H9 (cell line): ENCODE measurements at regions not wholly inside any gene's neighbourhood (a gene's known extent, or its start where the extent isn't known, plus 50 kb on each side); places are given as distances from the start of the nearest gene placed in this dataset.

ENCODE experiments used
- DNase-seq: peaks from one replicate; pipeline ENCODE4 v3.0.0-alpha.2; 2017
- H2AFZ ChIP-seq: one replicate; pipeline ENCODE4 v1.6.1; 2013; ENCODE audit warnings: mild to moderate bottlenecking, low read length, control low read depth, moderate library complexity
- H2AK5ac ChIP-seq: 2 replicates; pipeline ENCODE4 v1.6.1; 2013; ENCODE audit warnings: low read length, control low read depth, mixed read lengths; ENCODE audit not compliant: insufficient read length
- H2BK120ac ChIP-seq: one replicate; pipeline ENCODE4 v1.6.1; 2013; ENCODE audit warnings: low read depth, mild to moderate bottlenecking, low read length, control low read depth, inconsistent platforms; ENCODE audit not compliant: poor library complexity, severe bottlenecking
- H2BK12ac ChIP-seq: 2 replicates; pipeline ENCODE4 v1.6.1; 2013; ENCODE audit warnings: low read length, control low read depth, mixed read lengths, low read depth; ENCODE audit not compliant: insufficient read length
- H2BK15ac ChIP-seq: 2 replicates; pipeline ENCODE4 v1.6.1; 2013; ENCODE audit warnings: low read depth, low read length, control low read depth
- H2BK20ac ChIP-seq: one replicate; pipeline ENCODE4 v1.6.1; 2013; ENCODE audit warnings: low read depth, mild to moderate bottlenecking, low read length, control low read depth, inconsistent platforms; ENCODE audit not compliant: poor library complexity, severe bottlenecking
- H2BK5ac ChIP-seq: 2 replicates; pipeline ENCODE4 v1.6.1; 2013; ENCODE audit warnings: low read length, control low read depth, mixed read lengths; ENCODE audit not compliant: insufficient read length
- H3K14ac ChIP-seq: 2 replicates; pipeline ENCODE4 v1.6.1; 2013; ENCODE audit warnings: low read length, control low read depth; ENCODE audit not compliant: insufficient read depth
- H3K18ac ChIP-seq: 2 replicates; pipeline ENCODE4 v1.6.1; 2013; ENCODE audit warnings: low read depth, mild to moderate bottlenecking, mixed read lengths, low read length, control low read depth; ENCODE audit not compliant: insufficient read length
- H3K23ac ChIP-seq: 2 replicates; pipeline ENCODE4 v1.6.1; 2013; ENCODE audit warnings: low read length, control low read depth, mixed read lengths, low read depth; ENCODE audit not compliant: insufficient read length
- H3K23me2 ChIP-seq: 2 replicates; pipeline ENCODE4 v1.6.1; 2013; ENCODE audit warnings: low read depth, mild to moderate bottlenecking, mixed read lengths, low read length, control low read depth; ENCODE audit not compliant: insufficient read length, poor library complexity, severe bottlenecking
- H3K27ac ChIP-seq: 2 replicates; pipeline ENCODE4 v1.5.1; 2013; ENCODE audit warnings: low read length, control low read depth, mixed read lengths, low read depth; ENCODE audit not compliant: insufficient read length
- H3K27me3 ChIP-seq: 2 replicates; pipeline ENCODE4 v1.6.1; 2013; ENCODE audit warnings: low read length, control low read depth, inconsistent platforms; ENCODE audit not compliant: insufficient read depth
- H3K4ac ChIP-seq: 2 replicates; pipeline ENCODE4 v1.6.1; 2013; ENCODE audit warnings: low read depth, mild to moderate bottlenecking, control low read depth, inconsistent platforms, low read length, moderate library complexity
- H3K4me1 ChIP-seq: 2 replicates; pipeline ENCODE4 v1.6.1; 2013; ENCODE audit warnings: low read length, control low read depth, inconsistent platforms; ENCODE audit not compliant: insufficient read depth
- H3K4me2 ChIP-seq: 2 replicates; pipeline ENCODE4 v1.6.1; 2013; ENCODE audit warnings: low read length, control low read depth, mixed read lengths; ENCODE audit not compliant: insufficient read length, insufficient read depth
- H3K56ac ChIP-seq: 2 replicates; pipeline ENCODE4 v1.6.1; 2013; ENCODE audit warnings: low read depth, mild to moderate bottlenecking, mixed read lengths, low read length, control low read depth; ENCODE audit not compliant: insufficient read length
- H3K79me1 ChIP-seq: 2 replicates; pipeline ENCODE4 v1.6.1; 2013; ENCODE audit warnings: low read depth, mild to moderate bottlenecking, moderate library complexity, low read length, control low read depth, inconsistent platforms; ENCODE audit not compliant: insufficient read depth, poor library complexity, severe bottlenecking
- H3K79me2 ChIP-seq: 2 replicates; pipeline ENCODE4 v1.6.1; 2013; ENCODE audit warnings: low read length, control low read depth, inconsistent platforms; ENCODE audit not compliant: insufficient read depth
- H3K9ac ChIP-seq: 2 replicates; pipeline ENCODE4 v1.6.1; 2013; ENCODE audit warnings: low read length, control low read depth, mixed read lengths; ENCODE audit not compliant: insufficient read length; ENCODE audit errors: extremely low read depth
- H3K9me3 ChIP-seq: one replicate; pipeline ENCODE4 v1.6.1; 2013; ENCODE audit warnings: low read depth, low read length, inconsistent platforms; ENCODE audit not compliant: control insufficient read depth
- H3T11ph ChIP-seq: one replicate; pipeline ENCODE4 v1.6.1; 2013; ENCODE audit warnings: mild to moderate bottlenecking, low read length, control low read depth, inconsistent platforms
- H4K20me1 ChIP-seq: one replicate; pipeline ENCODE4 v1.6.1; 2013; ENCODE audit not compliant: control insufficient read depth, insufficient read length, insufficient read depth
- H4K5ac ChIP-seq: 2 replicates; pipeline ENCODE4 v1.6.1; 2013; ENCODE audit warnings: low read depth, mild to moderate bottlenecking, mixed read lengths, low read length, control low read depth; ENCODE audit not compliant: insufficient read length
- H4K8ac ChIP-seq: replicated peaks from 2 replicates; pipeline ENCODE4 v1.6.1; 2013; ENCODE audit warnings: low read length, control low read depth, mixed read lengths, low read depth; ENCODE audit not compliant: insufficient read length
- H4K91ac ChIP-seq: 2 replicates; pipeline ENCODE4 v1.6.1; 2013; ENCODE audit warnings: low read depth, mild to moderate bottlenecking, moderate library complexity, mixed read lengths, low read length, control low read depth; ENCODE audit not compliant: insufficient read length
- H3K27ac Mint-ChIP-seq, 3 experiments: 2 replicates in 2 of 3; 3 replicates in 1 of 3; pipeline ENCODE4 v1.8.0; 2020 to 2021; ENCODE audit warnings: mixed read lengths in 3 of 3, mild to moderate bottlenecking in 1 of 3, moderate library complexity in 1 of 3
- H3K27me3 Mint-ChIP-seq: 2 replicates; pipeline ENCODE4 v1.8.0; 2021; ENCODE audit warnings: low read depth, mild to moderate bottlenecking, moderate library complexity, mixed read lengths
- H3K36me3 Mint-ChIP-seq, 3 experiments: 2 replicates in 2 of 3; 3 replicates in 1 of 3; pipeline ENCODE4 v1.8.0; 2020 to 2021; ENCODE audit warnings: low read depth in 3 of 3, mixed read lengths in 3 of 3; ENCODE audit not compliant: insufficient read depth in 1 of 3
- H3K4me1 Mint-ChIP-seq, 2 experiments: 2 replicates each; pipeline ENCODE4 v1.8.0; 2020; ENCODE audit warnings: mixed read lengths in 2 of 2
- H3K4me3 Mint-ChIP-seq, 2 experiments: 2 replicates in 1 of 2; 3 replicates in 1 of 2; pipeline ENCODE4 v1.8.0; 2020 to 2021; ENCODE audit warnings: mild to moderate bottlenecking in 2 of 2, mixed read lengths in 2 of 2, moderate library complexity in 1 of 2
- H3K9me3 Mint-ChIP-seq, 2 experiments: 2 replicates in 1 of 2; 3 replicates in 1 of 2; pipeline ENCODE4 v1.8.0; 2020; ENCODE audit warnings: mild to moderate bottlenecking in 2 of 2, mixed read lengths in 2 of 2, moderate library complexity in 1 of 2
- CTCF ChIP-seq: fragments of 200-600 bp; sonication (generic); conservative IDR thresholded peaks from 3 replicates; pipeline ENCODE4 v1.8.0; 2021; ENCODE audit warnings: antibody characterized with exemption, mild to moderate bottlenecking
- WGBS: extraction: QIAGEN DNeasy Blood & Tissue Kit; methylation state at CpG from one replicate; pipeline ENCODE4 v1.1.7; 2013; ENCODE audit warnings: missing lambda C conversion rate, low lambda C conversion rate, mixed read lengths; ENCODE audit not compliant: insufficient read length; ENCODE audit errors: extremely low coverage; 5-methylcytosine and 5-hydroxymethylcytosine counted together

DNA sequence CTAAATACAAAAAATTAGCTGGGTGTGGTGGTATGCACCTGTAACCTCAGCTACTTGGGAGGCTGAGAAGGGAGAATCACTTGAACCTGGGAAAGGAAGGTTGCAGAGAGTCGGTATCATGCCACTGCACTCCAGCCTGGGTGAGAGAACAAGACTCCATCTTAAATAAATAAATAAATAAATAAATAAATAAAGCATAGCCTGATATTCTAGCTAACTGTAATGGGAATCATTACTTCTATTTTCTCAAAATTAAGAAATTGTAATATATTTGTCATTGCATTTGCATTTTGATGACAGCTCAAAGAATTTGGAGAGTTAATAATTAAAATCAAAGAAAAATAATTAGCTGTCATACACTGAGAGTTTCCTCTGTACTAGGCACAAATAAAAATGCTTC lies 561.1 kb downstream of the EFNB2 start:
- no CpG with 5 or more reads among the region's 1 CpG for WGBS

More for the DNA sequence above, 561.1 kb downstream of the EFNB2 start:
- no peak overlapping the region for H3K27ac Mint-ChIP-seq
- no peak overlapping the region for H3T11ph ChIP-seq
- no peak overlapping the region for H3K4me2 ChIP-seq
- no peak overlapping the region for H2AFZ ChIP-seq
- H3K27me3 Mint-ChIP-seq = no peaks in the 10 kb centered on the region
- H2BK12ac ChIP-seq = no peak overlapping the region
- H3K9me3 Mint-ChIP-seq = peaks cover 0 to 7% of the 10 kb centered on the region in 2 experiments; a peak in 4 of 5 replicates
- no peak overlapping the region for H4K8ac ChIP-seq
- no peak overlapping the region for H2AK5ac ChIP-seq
- no peaks in the 10 kb centered on the region for H3K27me3 ChIP-seq
- no peak for DNase-seq
- H3K27ac ChIP-seq = no peak overlapping the region
- H3K18ac ChIP-seq = no peak overlapping the region
- no peak overlapping the region for H2BK20ac ChIP-seq
- H3K23ac ChIP-seq = no peak overlapping the region
- H2BK15ac ChIP-seq = no peak overlapping the region
- H3K36me3 Mint-ChIP-seq = no peaks in the 10 kb centered on the region; a peak in 2 of 7 replicates
- H3K56ac ChIP-seq = no peak overlapping the region
- H3K79me2 ChIP-seq = no peaks in the 10 kb centered on the region
- no peaks in the 10 kb centered on the region for H3K23me2 ChIP-seq
- no peaks in the 10 kb centered on the region for H3K4me1 ChIP-seq
- H3K9me3 ChIP-seq = no peaks in the 10 kb centered on the region
- H3K4me1 Mint-ChIP-seq = peaks cover 12 to 21% of the 10 kb centered on the region in 2 experiments
- no peak overlapping the region for H3K9ac ChIP-seq
- no peak overlapping the region for H3K4ac ChIP-seq
- no peak overlapping the region for H4K91ac ChIP-seq
- no peaks in the 10 kb centered on the region for H4K20me1 ChIP-seq
- H3K4me3 Mint-ChIP-seq = no peak overlapping the region
- no peaks in the 10 kb centered on the region for H3K79me1 ChIP-seq
- H2BK5ac ChIP-seq = no peak overlapping the region
- H3K14ac ChIP-seq = no peak overlapping the region
- no peak for TF ChIP-seq CTCF
- no peak overlapping the region for H4K5ac ChIP-seq
- H2BK120ac ChIP-seq = no peak overlapping the region
